HPDE6-E6E7 (cell line): ENCODE measurements at regions not wholly inside any gene's neighbourhood (a gene's known extent, or its start where the extent isn't known, plus 50 kb on each side); places are given as distances from the start of the nearest gene placed in this dataset.
"Not testable (repeated sequence)": the region's sequence is repeated elsewhere in the genome, so short reads cannot be mapped to it uniquely, and the experiment has no call there.

Experiments used
- DNase-seq: peaks from one replicate; pipeline ENCODE4 v3.0.0; 2011; ENCODE audit warnings: missing footprints; ENCODE audit errors: extremely low spot score

GRCh38 chr15:92822216-92823144 lies 77.6 kb upstream of the CHD2 start:
- DNase-seq: no peak

- DNase-seq: no peak
Measured at GRCh38 chr15:92825985-92826384, 74.1 kb upstream of the CHD2 start.

- DNase-seq: not testable (repeated sequence)
Measured at GRCh38 chr15:92827991-92828390, 72.1 kb upstream of the CHD2 start.

GRCh38 chr15:92829875-92830274 lies 70.2 kb upstream of the CHD2 start:
- no peak for DNase-seq

- DNase-seq: no peak
Measured at GRCh38 chr15:92831336-92831654, 68.8 kb upstream of the CHD2 start.

- peak; percentile 91 for DNase-seq
Measured at GRCh38 chr15:92831655-92832328, 68.3 kb upstream of the CHD2 start.

GRCh38 chr15:92833106-92833433 lies 67.1 kb upstream of the CHD2 start:
- DNase-seq: no peak

GRCh38 chr15:92833493-92834271 lies 66.4 kb upstream of the CHD2 start:
- no peak for DNase-seq

GRCh38 chr15:92839696-92840095 lies 60.4 kb upstream of the CHD2 start:
- no peak for DNase-seq

- DNase-seq: no peak
Measured at GRCh38 chr15:92840149-92840548, 60.0 kb upstream of the CHD2 start.

GRCh38 chr15:92843326-92843725 lies 56.8 kb upstream of the CHD2 start:
- no peak for DNase-seq

GRCh38 chr15:92843814-92844213 lies 56.3 kb upstream of the CHD2 start:
- no peak for DNase-seq

- DNase-seq: no peak
Measured at GRCh38 chr15:92845126-92845508, 55.0 kb upstream of the CHD2 start.

- no peak for DNase-seq
Measured at GRCh38 chr15:92846741-92847140, 53.4 kb upstream of the CHD2 start.

GRCh38 chr15:92847841-92848240 lies 52.3 kb upstream of the CHD2 start:
- no peak for DNase-seq

- DNase-seq: no peak
Measured at GRCh38 chr15:92848464-92848851, 51.7 kb upstream of the CHD2 start.

- no peak for DNase-seq
Measured at GRCh38 chr15:92848852-92849598, 51.1 kb upstream of the CHD2 start.

- DNase-seq: not testable (repeated sequence)
Measured at GRCh38 chr15:92850218-92850617, 49.9 kb upstream of the CHD2 start.
